Activated T-helper 2 cell treated with anti-CD3 and anti-CD28 coated beads, Interferon-gamma antibody, Interleukin-2, Interleukin-4, amounts not matched to agents 10 μg/mL and 5 μg/mL and 100 μg/mL, durations not matched to agents 14 hours and 24 hours and 36 hours (primary cell): ENCODE measurements at regions not wholly inside any gene's neighbourhood (a gene's known extent, or its start where the extent isn't known, plus 50 kb on each side); places are given as distances from the start of the nearest gene placed in this dataset.
"Not testable (repeated sequence)": the region's sequence is repeated elsewhere in the genome, so short reads cannot be mapped to it uniquely, and the experiment has no call there.

Experiments used
- DNase-seq: peaks from one replicate; pipeline ENCODE4 v3.0.0; 2021; ENCODE audit warnings: low spot score
- H3K27ac Mint-ChIP-seq: one replicate; pipeline ENCODE4 v1.8.0; 2021; ENCODE audit warnings: mixed read lengths
- H3K27me3 Mint-ChIP-seq: one replicate; pipeline ENCODE4 v1.8.0; 2021; ENCODE audit warnings: low read depth, mixed read lengths
- H3K36me3 Mint-ChIP-seq: one replicate; pipeline ENCODE4 v1.8.0; 2021; ENCODE audit warnings: low read depth, mixed read lengths
- H3K4me1 Mint-ChIP-seq: one replicate; pipeline ENCODE4 v1.8.0; 2021; ENCODE audit warnings: low read depth, mixed read lengths
- H3K4me3 Mint-ChIP-seq: one replicate; pipeline ENCODE4 v1.8.0; 2021; ENCODE audit warnings: low read depth, mild to moderate bottlenecking, moderate library complexity, mixed read lengths
- H3K9me3 Mint-ChIP-seq: one replicate; pipeline ENCODE4 v1.8.0; 2021; ENCODE audit warnings: mixed read lengths
- intact Hi-C: fragments of 100-400 bp; cut with micrococcal nuclease; formaldehyde crosslinking; loops from one replicate; pipeline ENCODE4 v1.15.1; 2023

GRCh38 chr15:62870701-62871100, 171.8 kb upstream of the TPM1 start:
- H3K27me3 Mint-ChIP-seq, H3K4me1 Mint-ChIP-seq, H3K36me3 Mint-ChIP-seq, DNase-seq, H3K9me3 Mint-ChIP-seq, H3K4me3 Mint-ChIP-seq, intact Hi-C loops, H3K27ac Mint-ChIP-seq: not testable (repeated sequence)

DNA sequence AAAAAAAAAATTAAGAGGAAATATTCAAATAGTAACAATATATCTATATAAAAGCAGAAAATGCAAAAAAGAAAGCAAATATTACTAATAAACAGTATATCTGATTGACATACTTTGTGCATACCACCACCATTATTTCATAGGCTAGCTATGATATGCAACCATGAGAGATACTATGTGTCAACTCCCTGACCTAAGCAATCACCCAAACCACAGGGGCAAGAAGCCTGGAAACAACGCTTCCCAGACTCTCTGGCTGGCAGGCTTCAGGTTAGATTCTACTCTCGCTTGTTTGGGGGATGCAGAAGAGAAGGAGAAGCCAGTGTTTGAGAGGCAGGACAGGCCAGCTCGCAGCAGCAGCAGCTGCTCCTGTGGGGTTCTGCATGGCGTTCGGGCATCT, 169.3 kb upstream of the TPM1 start:
- H3K9me3 Mint-ChIP-seq: no peaks in the 10 kb centered on the region
- DNase-seq: no peak
- no peak overlapping the region for H3K4me3 Mint-ChIP-seq
- no peaks in the 10 kb centered on the region for H3K4me1 Mint-ChIP-seq
- H3K36me3 Mint-ChIP-seq: no peaks in the 10 kb centered on the region
- peaks cover 4% of the 10 kb centered on the region for H3K27me3 Mint-ChIP-seq
- intact Hi-C loops: no loop called here
- H3K27ac Mint-ChIP-seq: no peak overlapping the region

DNA sequence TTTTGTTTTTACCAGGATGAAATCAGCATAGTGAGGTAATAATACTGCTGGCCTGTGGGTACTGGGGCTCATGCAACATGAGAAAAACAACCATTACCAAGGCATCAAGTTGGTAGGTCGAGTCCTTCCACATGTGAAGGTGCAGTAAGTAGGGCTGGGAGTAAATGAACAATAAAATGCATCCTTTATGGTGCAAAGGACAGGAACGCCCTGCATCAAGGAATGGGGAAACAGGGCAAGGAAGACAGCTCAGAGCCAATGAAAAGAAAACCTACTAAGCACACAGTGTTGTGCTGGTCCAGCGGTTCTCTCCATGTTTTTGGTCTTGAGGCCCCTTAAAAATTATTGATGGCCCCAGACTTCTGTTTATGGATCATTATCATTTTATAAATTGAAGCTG, 168.5 kb upstream of the TPM1 start:
- Mint-ChIP-seq H3K27me3 (peaks cover 4% of the 10 kb centered on the region), H3K27ac (no peak overlapping the region), H3K36me3 (no peaks in the 10 kb centered on the region), H3K9me3 (no peaks in the 10 kb centered on the region), H3K4me1 (no peaks in the 10 kb centered on the region), H3K4me3 (no peak overlapping the region)
- DNase-seq: no peak
- intact Hi-C loops: no loop called here

- intact Hi-C loops: no loop called here
- H3K4me3 Mint-ChIP-seq: no peak overlapping the region
- H3K27ac Mint-ChIP-seq: no peak overlapping the region
- H3K36me3 Mint-ChIP-seq: no peaks in the 10 kb centered on the region
- peaks cover 7% of the 10 kb centered on the region for H3K27me3 Mint-ChIP-seq
- H3K9me3 Mint-ChIP-seq: no peaks in the 10 kb centered on the region
- H3K4me1 Mint-ChIP-seq: peaks cover 7% of the 10 kb centered on the region
- no peak for DNase-seq
These were observed 167.5 kb upstream of the TPM1 start for GRCh38 chr15:62874959-62875625.

DNA sequence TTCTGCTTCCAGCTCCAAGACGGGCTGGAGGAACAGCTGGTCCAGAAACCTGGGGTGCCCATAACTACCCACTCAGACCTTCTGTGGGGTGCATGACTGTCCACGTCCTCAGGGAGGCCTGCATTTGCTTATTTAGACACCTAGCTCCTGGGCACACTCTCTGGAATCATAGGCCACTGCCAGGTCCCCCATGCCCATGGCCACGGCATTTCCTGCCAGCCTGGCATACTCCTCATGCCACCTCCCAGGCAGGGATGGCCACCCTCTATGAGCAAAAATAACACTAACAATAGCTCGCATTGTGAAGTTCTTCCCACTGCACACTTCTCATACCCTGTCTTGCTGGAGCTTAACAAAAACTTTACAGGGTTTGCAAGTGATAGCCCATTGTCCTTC, 166.9 kb upstream of the TPM1 start:
- DNase-seq: no peak
- H3K27ac Mint-ChIP-seq: no peak overlapping the region
- no peaks in the 10 kb centered on the region for H3K36me3 Mint-ChIP-seq
- H3K4me1 Mint-ChIP-seq: peaks cover 11% of the 10 kb centered on the region
- peaks cover 8% of the 10 kb centered on the region for H3K27me3 Mint-ChIP-seq
- intact Hi-C loops: no loop called here
- no peaks in the 10 kb centered on the region for H3K9me3 Mint-ChIP-seq
- H3K4me3 Mint-ChIP-seq: no peak overlapping the region

DNA sequence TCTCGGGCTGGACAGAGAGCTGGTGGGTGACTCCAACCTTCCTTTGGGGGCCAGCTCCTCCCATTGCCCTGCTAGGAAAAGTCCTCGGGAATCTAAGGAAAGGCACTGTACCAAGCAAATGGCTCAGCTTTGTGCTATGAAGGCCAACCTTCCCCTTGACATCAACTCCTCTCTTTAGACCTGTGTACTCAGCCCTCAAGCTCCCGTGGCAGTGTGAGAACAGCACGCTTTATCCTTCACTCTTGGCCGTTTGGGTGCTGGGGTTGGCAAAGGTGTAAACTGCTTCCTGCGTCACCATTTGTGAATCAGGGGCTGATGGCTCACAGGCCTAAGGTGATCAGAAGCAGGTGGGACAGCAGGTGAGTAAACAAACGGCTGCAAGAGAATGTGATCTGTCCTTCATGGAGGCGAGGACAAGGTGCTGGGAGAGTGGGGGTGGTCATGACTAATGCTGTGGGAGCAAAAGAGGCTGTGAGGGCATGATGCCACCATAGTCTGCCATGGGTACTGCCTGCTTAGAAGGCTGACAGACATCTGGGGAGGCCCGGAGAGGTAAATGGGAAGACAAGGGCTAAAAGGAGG, 165.2 kb upstream of the TPM1 start:
- Mint-ChIP-seq H3K27ac (no peak overlapping the region), H3K27me3 (peaks cover 7% of the 10 kb centered on the region), H3K4me1 (peaks cover 11% of the 10 kb centered on the region), H3K9me3 (no peaks in the 10 kb centered on the region), H3K36me3 (no peaks in the 10 kb centered on the region), H3K4me3 (no peak overlapping the region)
- DNase-seq: no peak
- intact Hi-C loops: no loop called here

GRCh38 chr15:62878070-62878469, 164.5 kb upstream of the TPM1 start:
- H3K4me3 Mint-ChIP-seq: no peak overlapping the region
- no peak for DNase-seq
- no peaks in the 10 kb centered on the region for H3K36me3 Mint-ChIP-seq
- intact Hi-C loops: no loop called here
- H3K27ac Mint-ChIP-seq: no peak overlapping the region
- H3K27me3 Mint-ChIP-seq: peaks cover 9% of the 10 kb centered on the region
- H3K4me1 Mint-ChIP-seq: peaks cover 11% of the 10 kb centered on the region
- H3K9me3 Mint-ChIP-seq: no peaks in the 10 kb centered on the region

DNA sequence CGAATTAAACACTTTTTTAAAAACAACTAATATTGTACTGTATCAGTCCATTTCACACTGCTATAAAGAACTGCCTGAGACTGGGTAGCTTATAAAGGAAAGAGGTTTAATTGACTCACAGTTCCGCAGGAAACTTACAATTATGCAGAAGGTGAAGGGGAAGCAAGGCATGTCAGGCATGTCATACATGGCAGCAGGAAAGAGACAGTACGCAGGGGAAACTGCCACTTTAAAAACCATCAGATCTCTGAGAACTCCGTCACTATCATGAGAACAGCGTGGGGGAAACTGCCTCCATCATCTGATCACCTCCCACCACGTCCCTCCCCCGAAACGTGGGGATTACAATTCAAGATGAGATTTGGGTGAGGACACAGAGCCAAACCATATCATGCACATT, 162.8 kb upstream of the TPM1 start:
- no peaks in the 10 kb centered on the region for H3K36me3 Mint-ChIP-seq
- H3K4me1 Mint-ChIP-seq: peaks cover 11% of the 10 kb centered on the region
- no peak overlapping the region for H3K4me3 Mint-ChIP-seq
- no peaks in the 10 kb centered on the region for H3K9me3 Mint-ChIP-seq
- peaks cover 9% of the 10 kb centered on the region for H3K27me3 Mint-ChIP-seq
- intact Hi-C loops: no loop called here
- H3K27ac Mint-ChIP-seq: no peak overlapping the region
- no peak for DNase-seq

GRCh38 chr15:62880278-62880677, 162.3 kb upstream of the TPM1 start:
- Mint-ChIP-seq H3K27me3 (peaks cover 10% of the 10 kb centered on the region), H3K9me3 (no peaks in the 10 kb centered on the region), H3K4me3 (no peak overlapping the region), H3K36me3 (no peaks in the 10 kb centered on the region), H3K4me1 (peaks cover 11% of the 10 kb centered on the region), H3K27ac (no peak overlapping the region)
- DNase-seq: no peak
- intact Hi-C loops: no loop called here

DNA sequence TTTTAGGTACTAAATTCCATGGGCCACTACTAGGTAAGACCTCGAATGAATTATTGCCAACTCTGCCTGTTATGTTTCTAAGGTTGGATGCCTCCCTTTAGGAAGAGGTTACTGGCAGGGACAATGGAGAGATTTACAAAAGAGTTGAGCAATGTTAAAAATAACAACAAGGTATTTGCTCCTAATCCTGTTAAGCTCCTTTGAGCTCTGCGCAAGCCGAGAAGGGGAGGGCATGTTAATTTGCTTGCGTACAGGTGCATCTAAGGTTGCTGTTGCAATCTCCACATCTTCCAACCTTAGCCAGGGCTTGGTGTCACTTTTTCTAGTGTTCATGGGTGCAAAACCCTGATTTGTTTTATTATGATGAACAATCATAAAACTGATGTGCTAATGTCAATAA, 161.5 kb upstream of the TPM1 start:
- H3K27me3 Mint-ChIP-seq: peaks cover 12% of the 10 kb centered on the region
- intact Hi-C loops: no loop called here
- DNase-seq: no peak
- no peaks in the 10 kb centered on the region for H3K36me3 Mint-ChIP-seq
- no peaks in the 10 kb centered on the region for H3K9me3 Mint-ChIP-seq
- H3K4me3 Mint-ChIP-seq: no peak overlapping the region
- H3K27ac Mint-ChIP-seq: no peak overlapping the region
- H3K4me1 Mint-ChIP-seq: peaks cover 11% of the 10 kb centered on the region

GRCh38 chr15:62883938-62884479, 158.5 kb upstream of the TPM1 start:
- H3K27me3 Mint-ChIP-seq: peaks cover 19% of the 10 kb centered on the region
- H3K4me3 Mint-ChIP-seq: no peak overlapping the region
- intact Hi-C loops: no loop called here
- DNase-seq: no peak
- no peaks in the 10 kb centered on the region for H3K9me3 Mint-ChIP-seq
- H3K36me3 Mint-ChIP-seq: no peaks in the 10 kb centered on the region
- peaks cover 11% of the 10 kb centered on the region for H3K4me1 Mint-ChIP-seq
- no peak overlapping the region for H3K27ac Mint-ChIP-seq

DNA sequence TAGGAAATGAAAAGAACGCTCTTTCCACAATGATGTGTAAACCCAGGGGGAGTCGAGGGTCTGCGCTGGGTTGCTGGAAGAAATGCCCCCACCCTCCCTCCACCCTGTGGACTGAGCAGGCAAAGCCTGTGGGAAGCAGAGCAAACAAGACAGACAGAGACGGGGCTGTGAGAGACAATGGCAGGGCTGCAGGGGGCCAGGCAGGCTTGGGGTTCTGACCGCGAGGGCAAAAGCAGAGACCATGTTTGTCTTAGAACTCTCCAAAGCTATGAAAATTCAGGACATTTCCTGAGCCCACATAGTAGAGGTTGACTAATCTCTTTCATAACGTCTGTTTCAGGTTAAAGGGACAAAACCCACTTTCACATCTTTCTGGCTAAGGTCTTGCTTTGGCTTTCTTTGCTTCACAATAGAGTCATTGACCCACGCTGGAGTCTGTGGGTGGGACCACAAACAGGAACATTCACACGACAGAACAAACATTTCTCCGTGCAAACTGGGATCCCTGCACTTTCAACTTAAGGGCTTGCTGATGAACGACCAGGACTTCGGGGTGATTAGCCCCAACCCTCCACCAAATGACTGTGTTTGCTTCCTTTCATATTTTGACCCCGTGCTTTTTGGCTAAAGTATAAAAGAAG, 156.0 kb upstream of the TPM1 start:
- DNase-seq: no peak
- H3K27me3 Mint-ChIP-seq: peaks cover 18% of the 10 kb centered on the region
- H3K27ac Mint-ChIP-seq: no peak overlapping the region
- intact Hi-C loops: no loop called here
- no peaks in the 10 kb centered on the region for H3K4me1 Mint-ChIP-seq
- H3K9me3 Mint-ChIP-seq: no peaks in the 10 kb centered on the region
- H3K36me3 Mint-ChIP-seq: no peaks in the 10 kb centered on the region
- no peak overlapping the region for H3K4me3 Mint-ChIP-seq

DNA sequence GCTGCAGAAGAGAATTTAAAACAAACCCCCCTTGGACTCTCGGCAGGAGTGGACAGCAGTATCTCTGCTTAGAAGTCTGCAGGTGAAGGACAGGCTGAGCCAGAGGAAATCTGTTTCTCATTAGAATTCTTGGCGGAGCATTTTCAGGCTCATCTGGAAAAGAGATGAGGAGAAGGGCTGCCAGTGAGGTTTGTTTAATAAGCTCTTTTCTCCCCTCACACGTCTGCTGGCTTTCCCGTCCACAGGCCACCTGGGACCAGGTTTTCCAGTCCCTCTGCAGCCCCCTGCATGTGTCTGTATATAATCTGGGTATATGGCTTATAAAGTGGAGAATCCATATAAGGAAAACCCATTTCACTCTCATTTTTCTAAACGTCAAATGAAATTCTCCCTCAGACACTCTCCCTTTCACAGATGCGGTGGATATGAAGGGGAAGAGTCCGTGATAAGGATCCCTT, 155.4 kb upstream of the TPM1 start:
- Mint-ChIP-seq H3K36me3 (no peaks in the 10 kb centered on the region), H3K9me3 (no peaks in the 10 kb centered on the region), H3K4me1 (no peaks in the 10 kb centered on the region), H3K27me3 (peaks cover 19% of the 10 kb centered on the region), H3K27ac (no peak overlapping the region), H3K4me3 (no peak overlapping the region)
- intact Hi-C loops: no loop called here
- DNase-seq: no peak
